ENCODE measurements at regions not wholly inside any gene's neighbourhood (a gene's known extent, or its start where the extent isn't known, plus 50 kb on each side); places are given as distances from the start of the nearest gene placed in this dataset.

GRCh38 chr5:89498699-89499098 lies 615.7 kb upstream of the MEF2C start:
- TF ChIP-seq CTCF (conservative IDR thresholded peaks at IDR 0.05; ENCODE audit: low read depth, low read length) (no peak), CEBPB (IDR thresholded peaks at IDR 0.05; ENCODE audit: low read depth, low read length) (no peak), CHD1 (IDR thresholded peaks at IDR 0.05; ENCODE audit: low read depth, low read length) (no peak)
- TF ChIP-seq, protein P1, sequence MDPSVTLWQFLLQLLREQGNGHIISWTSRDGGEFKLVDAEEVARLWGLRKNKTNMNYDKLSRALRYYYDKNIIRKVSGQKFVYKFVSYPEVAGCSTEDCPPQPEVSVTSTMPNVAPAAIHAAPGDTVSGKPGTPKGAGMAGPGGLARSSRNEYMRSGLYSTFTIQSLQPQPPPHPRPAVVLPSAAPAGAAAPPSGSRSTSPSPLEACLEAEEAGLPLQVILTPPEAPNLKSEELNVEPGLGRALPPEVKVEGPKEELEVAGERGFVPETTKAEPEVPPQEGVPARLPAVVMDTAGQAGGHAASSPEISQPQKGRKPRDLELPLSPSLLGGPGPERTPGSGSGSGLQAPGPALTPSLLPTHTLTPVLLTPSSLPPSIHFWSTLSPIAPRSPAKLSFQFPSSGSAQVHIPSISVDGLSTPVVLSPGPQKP (IDR thresholded peaks at IDR 0.05; ENCODE audit: borderline replicate concordance, low read depth, low read length), result no peak
